ENCODE measurements at regions not wholly inside any gene's neighbourhood (a gene's known extent, or its start where the extent isn't known, plus 50 kb on each side); places are given as distances from the start of the nearest gene placed in this dataset.

DNA sequence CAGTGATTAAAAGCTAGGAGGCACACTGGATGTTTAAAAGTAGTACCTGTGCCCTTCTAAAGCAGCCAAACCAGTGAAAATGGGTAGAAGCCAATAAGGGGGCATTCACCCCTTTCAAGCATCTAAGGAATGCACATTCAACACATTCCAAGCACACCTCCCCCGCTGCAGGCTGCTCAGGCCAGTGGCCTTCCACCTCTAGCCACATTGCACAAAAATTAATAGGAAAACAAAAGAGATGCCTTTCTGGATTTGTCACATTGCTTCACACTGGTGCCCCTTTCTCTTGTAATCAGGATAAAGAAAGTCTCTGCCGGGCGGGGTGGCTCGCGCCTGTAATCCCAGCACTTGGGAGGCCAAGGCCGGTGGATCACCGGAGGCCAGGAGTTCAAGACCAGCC lies 834.0 kb downstream of the USP25 start:
- TF ChIP-seq, protein P1, sequence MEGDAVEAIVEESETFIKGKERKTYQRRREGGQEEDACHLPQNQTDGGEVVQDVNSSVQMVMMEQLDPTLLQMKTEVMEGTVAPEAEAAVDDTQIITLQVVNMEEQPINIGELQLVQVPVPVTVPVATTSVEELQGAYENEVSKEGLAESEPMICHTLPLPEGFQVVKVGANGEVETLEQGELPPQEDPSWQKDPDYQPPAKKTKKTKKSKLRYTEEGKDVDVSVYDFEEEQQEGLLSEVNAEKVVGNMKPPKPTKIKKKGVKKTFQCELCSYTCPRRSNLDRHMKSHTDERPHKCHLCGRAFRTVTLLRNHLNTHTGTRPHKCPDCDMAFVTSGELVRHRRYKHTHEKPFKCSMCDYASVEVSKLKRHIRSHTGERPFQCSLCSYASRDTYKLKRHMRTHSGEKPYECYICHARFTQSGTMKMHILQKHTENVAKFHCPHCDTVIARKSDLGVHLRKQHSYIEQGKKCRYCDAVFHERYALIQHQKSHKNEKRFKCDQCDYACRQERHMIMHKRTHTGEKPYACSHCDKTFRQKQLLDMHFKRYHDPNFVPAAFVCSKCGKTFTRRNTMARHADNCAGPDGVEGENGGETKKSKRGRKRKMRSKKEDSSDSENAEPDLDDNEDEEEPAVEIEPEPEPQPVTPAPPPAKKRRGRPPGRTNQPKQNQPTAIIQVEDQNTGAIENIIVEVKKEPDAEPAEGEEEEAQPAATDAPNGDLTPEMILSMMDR (IDR thresholded peaks at IDR 0.05; ENCODE audit: insufficient read depth, low read length) = no peak
- no peak overlapping the region for H3K4me3 ChIP-seq (ENCODE audit: low read depth, low read length)
- peak; percentile 35 for DNase-seq (ENCODE audit: low read depth)

DNA sequence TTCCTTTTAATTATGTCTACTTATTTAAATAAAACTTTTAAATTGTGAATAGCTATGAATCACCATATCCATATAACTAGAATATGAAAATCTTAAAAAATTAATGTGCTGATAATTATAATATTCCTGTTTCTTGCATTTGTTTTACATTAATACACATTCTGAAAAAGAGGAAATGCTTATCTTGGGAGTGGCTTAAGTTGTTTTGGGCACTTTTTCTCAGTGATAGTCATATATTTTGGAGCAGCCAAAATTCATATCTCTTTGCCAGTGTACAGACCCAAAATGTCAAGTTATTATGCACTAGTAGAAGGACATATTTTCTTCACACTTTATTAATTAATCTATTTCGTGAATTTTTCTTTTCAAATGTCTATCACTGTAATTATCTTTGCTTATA lies 838.5 kb downstream of the USP25 start:
- TF ChIP-seq, protein P1 (IDR thresholded peaks at IDR 0.05; ENCODE audit: insufficient read depth, low read length) = no peak
- no peak for DNase-seq (ENCODE audit: low read depth)
- no peak overlapping the region for H3K4me3 ChIP-seq (ENCODE audit: low read depth, low read length)

DNA sequence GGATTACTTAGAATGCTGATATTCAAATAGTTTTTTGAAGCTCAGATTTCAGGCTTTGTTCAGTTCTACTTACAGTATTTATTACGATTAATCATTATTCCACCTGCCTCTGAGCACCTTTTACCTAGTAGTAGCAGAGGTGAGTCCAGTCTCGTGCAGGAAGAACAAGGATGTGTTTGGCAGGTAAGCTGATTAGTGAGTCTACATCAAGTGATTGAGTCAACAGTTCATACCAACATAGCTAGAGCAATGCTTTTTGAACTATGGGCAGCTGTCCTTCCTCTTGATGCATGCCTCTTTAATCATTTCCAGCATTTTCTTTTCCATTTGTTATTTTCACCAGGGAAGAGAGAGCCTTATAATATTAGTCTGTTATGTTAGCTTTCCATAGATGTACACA lies 838.9 kb downstream of the USP25 start:
- TF ChIP-seq, protein P1 (IDR thresholded peaks at IDR 0.05; ENCODE audit: insufficient read depth, low read length) = no peak
- H3K4me3 ChIP-seq (ENCODE audit: low read depth, low read length) = no peak overlapping the region
- DNase-seq (ENCODE audit: low read depth) = no peak

DNA sequence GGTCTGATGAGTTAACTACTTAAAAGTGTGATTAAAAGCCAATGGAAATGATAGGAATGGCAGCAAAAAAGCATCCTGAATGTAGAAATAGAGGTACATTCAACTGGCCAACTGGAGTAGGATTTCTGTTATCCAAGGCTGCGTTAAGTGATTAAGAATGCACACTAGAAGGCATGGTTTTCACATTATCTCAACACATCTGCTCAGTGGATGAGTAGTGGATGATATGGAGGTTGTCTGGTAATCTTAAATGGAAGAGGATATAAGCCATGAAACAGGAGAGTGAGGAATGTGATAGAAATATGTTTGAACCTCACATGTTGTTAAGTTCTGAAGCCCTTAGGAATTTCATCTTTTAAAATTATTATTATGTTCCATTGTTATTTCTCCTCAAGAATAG lies 839.9 kb downstream of the USP25 start:
- peak; percentile 25 for DNase-seq (ENCODE audit: low read depth)
- H3K4me3 ChIP-seq (ENCODE audit: low read depth, low read length) = no peak overlapping the region
- TF ChIP-seq, protein P1 (IDR thresholded peaks at IDR 0.05; ENCODE audit: insufficient read depth, low read length) = no peak

DNA sequence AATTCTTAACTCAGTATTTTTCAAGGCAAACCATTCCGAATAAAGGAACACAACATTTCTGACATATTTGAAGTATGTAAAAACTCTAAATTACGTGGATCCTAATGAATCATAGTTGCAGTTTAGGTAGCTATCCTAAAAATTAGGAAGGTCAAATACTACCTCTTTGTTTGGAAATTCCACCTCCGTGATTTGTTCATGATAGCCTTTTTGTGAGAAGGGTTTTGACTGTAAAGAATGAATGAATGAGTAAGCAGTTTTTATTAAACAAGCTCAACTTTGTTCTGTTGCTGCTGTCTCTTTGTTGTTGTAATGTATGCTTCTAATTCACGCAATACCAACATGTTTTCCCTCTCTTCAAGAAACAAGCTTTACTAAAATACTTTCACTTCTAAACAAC lies 840.4 kb downstream of the USP25 start:
- no peak overlapping the region for H3K4me3 ChIP-seq (ENCODE audit: low read depth, low read length)
- peak; percentile 40 for DNase-seq (ENCODE audit: low read depth)
- TF ChIP-seq, protein P1 (IDR thresholded peaks at IDR 0.05; ENCODE audit: insufficient read depth, low read length) = no peak

DNA sequence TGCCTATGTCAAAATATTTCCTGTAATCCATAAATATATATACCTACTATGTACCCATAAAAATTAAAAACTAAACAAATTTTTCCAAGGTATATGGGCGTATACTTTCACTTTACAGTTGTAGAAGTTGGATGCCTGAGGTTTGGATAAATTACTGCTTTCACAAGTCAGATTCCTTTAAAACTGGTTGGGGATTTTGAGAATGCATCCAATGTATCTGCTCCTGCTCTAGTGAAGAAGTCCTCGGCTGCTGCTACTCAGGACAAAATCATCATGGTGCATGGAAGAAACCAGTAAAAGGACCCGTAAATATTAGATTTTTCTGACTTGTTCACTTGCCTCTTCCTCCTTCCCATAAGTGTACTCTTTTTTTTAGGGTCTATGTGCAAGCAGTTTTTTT lies 841.1 kb downstream of the USP25 start:
- peak; percentile 54 for DNase-seq (ENCODE audit: low read depth)
- TF ChIP-seq, protein P1 (IDR thresholded peaks at IDR 0.05; ENCODE audit: insufficient read depth, low read length) = no peak
- no peak overlapping the region for H3K4me3 ChIP-seq (ENCODE audit: low read depth, low read length)

DNA sequence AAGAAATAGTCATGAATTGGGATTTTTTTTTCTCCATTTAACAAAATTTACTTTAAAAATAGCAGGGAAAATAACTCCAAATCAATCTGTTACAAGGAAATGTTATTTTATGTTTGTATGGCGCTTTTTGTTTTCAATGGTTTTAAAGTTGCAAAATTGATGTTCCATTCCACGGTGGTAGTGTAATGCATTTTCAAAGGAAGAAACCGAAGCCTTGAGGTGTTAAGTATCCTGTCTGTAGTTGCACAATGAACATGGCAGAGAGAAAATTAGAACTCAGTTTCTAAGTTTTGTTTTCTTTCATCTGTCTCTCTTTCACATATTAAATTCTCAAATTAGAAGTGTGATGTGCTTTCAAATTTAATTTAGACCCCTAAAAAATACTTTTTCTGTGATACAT lies 841.8 kb downstream of the USP25 start:
- no peak overlapping the region for H3K4me3 ChIP-seq (ENCODE audit: low read depth, low read length)
- TF ChIP-seq, protein P1 (IDR thresholded peaks at IDR 0.05; ENCODE audit: insufficient read depth, low read length) = no peak
- DNase-seq (ENCODE audit: low read depth) = no peak
